Activated CD4-positive, alpha-beta T cell treated with anti-CD3 and anti-CD28 coated beads, Interleukin-2, amount 50 U/mL, for 4 hours (primary cell): ENCODE measurements at regions not wholly inside any gene's neighbourhood (a gene's known extent, or its start where the extent isn't known, plus 50 kb on each side); places are given as distances from the start of the nearest gene placed in this dataset.

Experiments
- DNase-seq, 2 experiments: peaks; one replicate each; pipeline ENCODE4 v3.0.0-alpha.2; 2020

DNA sequence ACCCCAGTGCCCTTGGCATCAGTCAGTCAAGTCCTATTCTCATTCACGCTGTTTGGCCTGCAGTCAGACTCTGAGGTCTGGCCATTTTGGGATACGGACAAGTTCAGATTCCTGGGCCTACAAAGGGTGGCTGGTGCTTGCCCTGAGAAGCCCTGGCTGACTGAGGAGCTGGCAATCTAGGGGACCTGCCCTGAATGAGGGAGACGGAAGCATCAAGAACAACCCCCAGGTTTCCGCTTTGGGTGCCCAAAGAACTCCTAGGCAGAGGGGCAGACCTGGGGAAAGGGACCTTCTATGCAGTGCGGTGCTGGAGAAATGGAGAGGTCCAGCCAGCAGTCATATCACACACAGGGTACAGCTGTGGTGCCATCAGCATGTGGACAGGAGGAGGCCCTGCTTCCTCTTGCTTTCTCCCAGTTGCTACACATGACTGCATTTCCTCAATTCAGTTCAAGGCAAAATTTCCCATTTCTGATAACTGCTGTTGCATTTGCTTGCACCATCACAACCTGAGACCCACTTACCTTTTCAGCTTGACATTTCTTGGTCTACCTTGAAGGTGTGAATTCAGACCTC lies 70.9 kb upstream of the LGALSL start:
- no peak for DNase-seq

GRCh38 chr2:64383881-64384280 lies 70.1 kb upstream of the LGALSL start:
- no peak for DNase-seq

- no peak for DNase-seq
Measured at GRCh38 chr2:64386676-64387075, 67.3 kb upstream of the LGALSL start.

DNA sequence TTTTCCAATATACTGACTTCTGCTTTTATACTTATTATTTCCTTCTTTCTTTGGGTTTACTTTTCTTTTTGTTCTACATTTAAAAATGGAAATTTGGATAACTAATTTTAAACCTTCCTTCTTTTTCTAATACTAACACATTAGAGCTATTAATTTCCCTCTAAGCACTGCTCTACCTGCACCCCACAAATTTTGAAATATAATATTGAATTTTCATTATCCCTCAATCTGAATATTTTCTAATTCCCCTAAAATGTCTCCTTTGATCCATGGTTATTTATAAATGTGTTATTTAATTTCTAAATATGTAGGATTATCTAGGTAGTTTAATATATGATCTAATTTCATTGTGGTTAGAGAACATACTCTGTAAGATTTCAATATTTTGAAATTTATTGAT lies 63.4 kb upstream of the LGALSL start:
- DNase-seq = no peak

DNA sequence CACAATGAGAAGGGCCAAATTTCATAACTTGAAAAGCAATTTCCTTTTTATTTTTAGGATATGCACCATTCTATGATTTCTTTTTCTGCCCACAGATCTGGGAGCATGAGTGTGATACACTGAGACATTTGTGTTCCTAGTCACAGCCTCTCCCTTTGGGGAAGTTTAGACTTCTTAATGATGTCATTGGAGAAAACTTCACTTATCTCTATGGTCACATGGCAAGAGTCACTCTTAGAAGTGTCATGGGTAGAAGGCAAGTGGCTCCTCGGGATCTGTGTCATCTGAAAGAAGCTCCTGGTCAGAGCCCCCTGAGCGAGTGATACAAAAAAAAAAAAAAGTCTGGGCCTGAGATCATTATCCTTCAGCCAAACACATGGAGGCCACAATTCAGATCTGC lies 62.5 kb upstream of the LGALSL start:
- no peak for DNase-seq

GRCh38 chr2:64391940-64392339 lies 62.0 kb upstream of the LGALSL start:
- DNase-seq = no peak

- no peak for DNase-seq
Measured at GRCh38 chr2:64392529-64392928, 61.4 kb upstream of the LGALSL start.

- DNase-seq = no peak
Measured at GRCh38 chr2:64393383-64394010, 60.5 kb upstream of the LGALSL start.

GRCh38 chr2:64394153-64394552 lies 59.8 kb upstream of the LGALSL start:
- DNase-seq = no peak

DNA sequence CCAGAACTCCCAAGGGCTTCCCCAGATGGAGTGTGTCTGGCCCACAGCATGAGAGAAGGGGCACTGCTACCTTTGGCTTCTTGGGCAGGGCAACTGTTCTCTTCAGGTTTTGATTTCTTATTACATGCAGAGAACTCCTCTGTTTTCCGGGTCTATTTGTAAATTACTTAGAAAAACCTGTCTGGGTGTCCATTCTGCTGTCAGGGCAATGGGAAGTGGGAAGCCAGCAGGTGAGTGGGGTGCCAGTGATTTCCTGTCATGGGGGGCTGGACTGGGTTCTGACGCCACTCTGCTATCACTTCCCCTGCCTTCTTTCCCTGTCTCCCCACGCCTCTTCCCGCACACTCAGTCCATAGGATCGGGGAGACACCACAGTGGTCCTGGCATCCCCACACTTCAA lies 58.0 kb upstream of the LGALSL start:
- DNase-seq = no peak

GRCh38 chr2:64396551-64396950 lies 57.4 kb upstream of the LGALSL start:
- no peak for DNase-seq

- no peak for DNase-seq
Measured at GRCh38 chr2:64398516-64399129, 55.3 kb upstream of the LGALSL start.

- no peak for DNase-seq
Measured at GRCh38 chr2:64399521-64399920, 54.4 kb upstream of the LGALSL start.

GRCh38 chr2:64400105-64400728 lies 53.7 kb upstream of the LGALSL start:
- no peak for DNase-seq

DNA sequence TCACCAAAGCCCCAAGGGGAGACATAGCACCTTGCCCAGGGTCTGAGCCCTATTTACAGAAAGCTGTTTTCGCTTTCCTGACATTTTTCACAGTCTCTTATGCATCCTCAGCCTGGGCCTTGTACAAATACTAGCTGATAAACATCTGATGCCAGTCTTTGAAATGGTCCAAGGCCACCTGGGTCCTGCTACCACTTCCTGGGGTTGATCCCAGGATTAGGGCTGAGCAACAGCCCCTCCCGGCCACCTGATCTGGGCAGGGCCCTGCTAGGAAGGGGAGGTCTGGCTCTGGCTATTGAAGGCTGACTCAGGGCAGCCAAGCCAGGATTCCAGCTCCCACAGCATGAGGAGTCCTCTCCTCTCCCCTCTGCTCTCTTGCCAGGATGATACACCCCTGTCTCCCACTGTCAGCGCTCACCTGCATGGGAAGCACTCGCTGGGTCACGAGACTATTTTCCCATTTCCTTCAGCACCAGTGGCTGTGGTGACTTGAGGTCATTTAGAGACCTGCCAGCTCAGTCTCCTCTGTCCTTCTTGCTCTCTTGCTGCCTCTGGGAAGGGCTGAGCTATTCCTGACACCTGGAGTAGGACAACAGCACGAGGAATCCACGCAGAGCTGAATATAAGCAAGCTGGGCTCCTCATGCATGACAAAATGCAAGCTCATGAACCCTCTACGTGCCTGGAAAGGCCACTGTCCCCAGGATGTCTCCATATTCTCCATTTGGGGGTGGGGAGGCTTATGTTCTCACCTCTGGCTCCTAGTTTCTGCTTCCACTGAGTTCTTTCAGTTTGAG lies 53.0 kb upstream of the LGALSL start:
- DNase-seq = no peak

DNA sequence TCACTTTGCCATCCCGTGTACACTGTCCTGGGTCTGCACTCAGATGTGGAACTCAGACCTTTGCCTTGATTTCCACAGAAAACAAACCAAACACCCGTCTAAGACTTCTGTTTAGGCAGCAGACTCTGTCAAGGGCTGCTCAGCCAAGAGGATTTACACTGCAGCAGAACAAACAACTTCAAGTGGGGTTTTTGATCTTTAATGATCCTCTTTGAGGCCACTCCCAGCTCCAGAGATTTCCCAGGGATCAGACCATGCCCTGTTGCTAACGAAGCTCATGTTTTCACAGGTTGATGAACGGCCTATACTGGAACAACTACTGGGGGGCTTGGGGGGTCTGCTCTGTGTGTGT lies 52.5 kb upstream of the LGALSL start:
- no peak for DNase-seq

- DNase-seq = no peak
Measured at GRCh38 chr2:64402876-64403275, 51.1 kb upstream of the LGALSL start.

GRCh38 chr2:64403426-64403825 lies 50.5 kb upstream of the LGALSL start:
- DNase-seq = no peak

DNA sequence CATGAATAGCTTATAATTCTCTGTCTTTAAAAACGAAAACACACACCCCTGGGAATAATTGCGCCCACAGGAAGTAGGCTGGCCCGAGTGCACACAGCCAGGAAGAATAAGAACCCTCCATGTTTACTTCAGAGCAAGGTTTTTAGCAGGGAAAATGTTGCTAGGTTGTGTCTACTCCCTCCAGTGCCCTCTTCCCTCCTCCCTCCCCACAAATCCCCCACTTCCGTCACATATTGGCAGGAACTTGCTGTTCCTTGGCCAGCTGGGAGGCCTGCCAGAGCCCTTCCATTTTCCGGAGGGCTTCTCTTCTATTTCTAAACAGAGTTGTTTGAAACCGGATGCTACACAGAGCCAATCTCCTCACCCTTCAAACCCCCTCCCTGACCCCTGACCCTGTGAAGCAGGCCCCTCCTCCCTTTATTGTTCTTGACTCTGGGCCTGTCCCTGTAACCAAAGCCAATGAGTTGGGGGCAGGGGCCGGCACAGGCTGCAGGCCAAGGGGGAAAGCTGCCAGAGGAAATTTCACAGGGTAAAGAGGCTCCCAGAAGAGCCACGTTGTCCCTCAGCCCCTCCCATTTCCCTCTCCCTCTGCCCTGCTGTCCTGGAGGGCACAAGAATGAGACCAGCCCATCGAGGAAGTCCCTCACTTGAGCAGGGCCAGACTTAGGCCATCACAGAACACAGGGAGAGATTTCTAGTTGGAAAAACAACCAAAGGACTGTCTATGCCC lies 49.8 kb upstream of the LGALSL start:
- DNase-seq = no peak
